GM12872 (cell line): ENCODE measurements at regions not wholly inside any gene's neighbourhood (a gene's known extent, or its start where the extent isn't known, plus 50 kb on each side); places are given as distances from the start of the nearest gene placed in this dataset.

Experiments
- CTCF ChIP-seq: IDR thresholded peaks from 3 replicates; pipeline ENCODE4 v1.5.1; 2011; ENCODE audit warnings: low read depth, mild to moderate bottlenecking, low read length, moderate library complexity; ENCODE audit not compliant: insufficient read depth

DNA sequence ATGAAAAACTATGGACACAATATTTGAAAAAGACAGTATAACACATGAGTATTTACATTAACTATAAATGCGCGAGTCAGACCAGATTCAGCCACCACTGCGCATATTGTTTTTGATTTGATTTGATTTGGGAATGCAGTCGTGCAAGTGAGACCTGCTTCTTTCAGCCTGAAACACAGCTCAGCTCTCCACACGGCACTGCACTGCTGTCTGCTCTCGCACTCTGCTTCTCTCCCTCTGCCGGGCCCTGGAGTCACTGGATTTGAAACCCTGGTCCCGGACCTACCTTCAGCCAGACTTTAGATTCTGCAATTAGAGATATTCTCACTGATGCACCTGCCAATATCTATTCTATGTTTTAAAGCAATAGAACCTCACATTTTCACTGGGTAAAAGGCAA lies 143.9 kb upstream of the TMEM132C start:
- TF ChIP-seq CTCF: no peak

- TF ChIP-seq CTCF: no peak
Measured at GRCh38 chr12:128131955-128132354, 135.0 kb upstream of the TMEM132C start.

DNA sequence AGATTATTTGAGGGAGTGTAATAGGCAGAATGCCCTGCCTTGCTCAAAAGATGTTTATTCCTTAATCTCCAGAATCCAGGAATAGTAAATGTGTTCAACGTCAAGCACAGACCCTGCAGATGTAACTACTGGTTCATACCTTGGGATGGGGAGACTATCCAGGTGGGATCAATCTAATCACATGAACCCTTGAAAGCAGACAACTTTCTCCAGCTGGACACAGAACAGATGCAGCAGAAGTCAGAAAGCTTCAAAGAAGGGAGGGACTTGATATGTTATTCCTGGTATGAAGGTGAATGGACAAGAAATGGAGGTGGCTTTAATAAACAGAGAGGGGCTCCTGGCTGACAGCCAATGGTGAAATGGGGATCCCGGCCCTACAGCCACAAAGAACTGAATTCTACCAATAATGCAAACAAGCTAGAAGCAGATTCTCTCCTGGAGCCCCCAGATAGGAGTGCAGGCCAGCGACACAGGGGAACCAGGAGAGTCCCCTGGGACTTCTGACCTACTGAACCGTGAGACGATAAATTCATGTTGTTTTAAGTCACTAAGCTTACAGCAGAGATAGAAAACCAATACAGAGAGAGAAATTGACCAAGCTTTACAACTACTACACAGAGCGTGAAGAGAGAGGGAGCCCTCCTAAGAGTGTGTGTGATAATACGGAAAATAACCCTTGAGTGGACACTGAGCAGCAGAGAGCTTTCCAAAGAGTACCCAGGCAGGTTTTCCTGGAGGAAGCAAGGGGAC lies 133.5 kb upstream of the TMEM132C start:
- no peak for TF ChIP-seq CTCF

DNA sequence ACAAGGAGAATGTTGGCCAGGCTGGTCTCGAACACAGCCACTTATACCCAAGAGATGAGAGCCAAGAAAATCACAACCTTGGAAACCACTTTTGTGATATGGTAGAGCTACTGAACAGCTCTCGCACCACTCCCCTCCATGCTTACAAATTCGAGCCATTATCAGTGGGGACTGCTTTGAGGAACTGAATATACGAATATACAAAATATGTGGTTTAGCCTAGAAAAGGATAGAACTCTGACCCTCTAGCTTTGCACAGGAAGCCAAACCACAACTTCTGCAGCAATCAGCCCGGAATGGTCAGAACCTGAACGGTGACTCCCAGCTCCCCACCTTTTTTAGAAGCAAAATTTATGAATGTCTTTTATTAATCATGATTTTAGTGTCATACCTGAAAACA lies 129.8 kb upstream of the TMEM132C start:
- no peak for TF ChIP-seq CTCF

- no peak for TF ChIP-seq CTCF
Measured at GRCh38 chr12:128138125-128138524, 128.8 kb upstream of the TMEM132C start.

DNA sequence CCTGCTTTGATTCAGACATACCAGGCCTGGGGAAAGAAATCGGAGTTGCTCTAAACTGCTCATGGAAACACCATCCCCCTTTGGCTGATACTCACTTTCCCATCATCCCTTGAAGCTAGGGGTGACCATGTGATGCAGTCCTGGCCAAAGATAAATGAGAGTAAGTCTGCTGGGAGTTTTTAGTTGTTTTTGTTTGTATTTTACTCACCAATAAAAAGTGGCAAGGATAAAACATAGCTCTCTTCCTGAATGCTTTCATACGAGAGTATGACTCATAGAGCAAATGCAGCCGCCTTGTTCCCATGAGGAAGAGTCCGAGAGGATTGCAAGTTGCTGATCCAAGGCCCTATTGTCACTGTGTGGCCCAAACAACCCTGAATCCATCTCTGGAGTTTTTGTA lies 126.4 kb upstream of the TMEM132C start:
- TF ChIP-seq CTCF: no peak

- no peak for TF ChIP-seq CTCF
Measured at GRCh38 chr12:128150961-128151360, 116.0 kb upstream of the TMEM132C start.
